RWPE2 (cell line): ENCODE measurements at regions not wholly inside any gene's neighbourhood (a gene's known extent, or its start where the extent isn't known, plus 50 kb on each side); places are given as distances from the start of the nearest gene placed in this dataset.

Experiments
- ATAC-seq: fragments of 200-7000 bp; cut with Tn5 transposase; 3 replicates; pipeline ENCODE4 v1.9.1; 2021; ENCODE audit warnings: low read depth
- DNase-seq: peaks from one replicate; pipeline ENCODE4 v3.0.0-alpha.2; 2020; ENCODE audit warnings: low spot score
- H3K27ac ChIP-seq: fragments of 450-650 bp; 2 replicates; pipeline ENCODE4 v1.5.1; 2017; ENCODE audit warnings: mild to moderate bottlenecking; ENCODE audit not compliant: poor library complexity, severe bottlenecking
- H3K27me3 ChIP-seq: fragments of 250-450 bp; sonication (Bioruptor Pico); 2 replicates; pipeline ENCODE4 v1.5.1; 2021; ENCODE audit warnings: mild to moderate bottlenecking, moderate library complexity; ENCODE audit not compliant: insufficient read depth, poor library complexity, severe bottlenecking
- H3K36me3 ChIP-seq: fragments of 250-450 bp; sonication (Bioruptor Pico); 2 replicates; pipeline ENCODE4 v1.5.1; 2020; ENCODE audit warnings: low read depth, mild to moderate bottlenecking, moderate library complexity
- H3K4me1 ChIP-seq: fragments of 250-450 bp; sonication (Bioruptor Pico); 2 replicates; pipeline ENCODE4 v1.5.1; 2021; ENCODE audit warnings: mild to moderate bottlenecking, moderate library complexity; ENCODE audit not compliant: insufficient read depth, poor library complexity, severe bottlenecking
- H3K4me3 ChIP-seq: fragments of 250-450 bp; sonication (Bioruptor Pico); 2 replicates; pipeline ENCODE4 v1.5.1; 2021; ENCODE audit warnings: mild to moderate bottlenecking, moderate library complexity; ENCODE audit not compliant: severe bottlenecking
- H3K9me3 ChIP-seq: fragments of 250-450 bp; sonication (Bioruptor Pico); 2 replicates; pipeline ENCODE4 v1.5.1; 2021; ENCODE audit warnings: mild to moderate bottlenecking, moderate library complexity; ENCODE audit not compliant: severe bottlenecking
- TF ChIP-seq, protein P1 (sequence below): fragments of 450-650 bp; IDR thresholded peaks from one replicate; pipeline ENCODE4 v1.5.1; 2017; ENCODE audit warnings: mild to moderate bottlenecking, moderate library complexity; ENCODE audit not compliant: poor library complexity, severe bottlenecking

DNA sequence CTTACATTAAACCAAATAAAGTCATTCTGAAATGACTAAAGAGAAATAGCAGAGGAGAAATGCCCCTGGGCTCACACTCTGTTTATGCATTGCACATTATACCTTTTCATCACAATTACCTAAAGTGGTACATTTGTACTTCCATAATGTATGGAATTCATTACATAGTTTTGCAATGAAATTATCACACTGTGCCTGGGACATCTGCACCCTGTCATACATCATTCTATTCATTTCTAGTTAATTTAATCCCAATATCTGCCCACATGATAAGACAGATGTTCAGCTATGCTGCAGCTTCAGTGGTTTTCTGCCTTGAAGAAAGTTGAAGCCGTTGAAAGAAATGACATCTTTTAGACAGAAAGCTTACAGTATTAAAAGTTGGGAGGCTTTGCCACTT, 580.0 kb downstream of the SOX6 start:
- ATAC-seq (no peak), DNase-seq (no peak)
- TF ChIP-seq, protein P1, sequence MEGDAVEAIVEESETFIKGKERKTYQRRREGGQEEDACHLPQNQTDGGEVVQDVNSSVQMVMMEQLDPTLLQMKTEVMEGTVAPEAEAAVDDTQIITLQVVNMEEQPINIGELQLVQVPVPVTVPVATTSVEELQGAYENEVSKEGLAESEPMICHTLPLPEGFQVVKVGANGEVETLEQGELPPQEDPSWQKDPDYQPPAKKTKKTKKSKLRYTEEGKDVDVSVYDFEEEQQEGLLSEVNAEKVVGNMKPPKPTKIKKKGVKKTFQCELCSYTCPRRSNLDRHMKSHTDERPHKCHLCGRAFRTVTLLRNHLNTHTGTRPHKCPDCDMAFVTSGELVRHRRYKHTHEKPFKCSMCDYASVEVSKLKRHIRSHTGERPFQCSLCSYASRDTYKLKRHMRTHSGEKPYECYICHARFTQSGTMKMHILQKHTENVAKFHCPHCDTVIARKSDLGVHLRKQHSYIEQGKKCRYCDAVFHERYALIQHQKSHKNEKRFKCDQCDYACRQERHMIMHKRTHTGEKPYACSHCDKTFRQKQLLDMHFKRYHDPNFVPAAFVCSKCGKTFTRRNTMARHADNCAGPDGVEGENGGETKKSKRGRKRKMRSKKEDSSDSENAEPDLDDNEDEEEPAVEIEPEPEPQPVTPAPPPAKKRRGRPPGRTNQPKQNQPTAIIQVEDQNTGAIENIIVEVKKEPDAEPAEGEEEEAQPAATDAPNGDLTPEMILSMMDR, result no peak
- Histone ChIP-seq H3K36me3 (no peaks in the 10 kb centered on the region), H3K4me3 (no peak overlapping the region), H3K27ac (no peak overlapping the region), H3K4me1 (no peaks in the 10 kb centered on the region), H3K9me3 (no peaks in the 10 kb centered on the region), H3K27me3 (no peaks in the 10 kb centered on the region)

DNA sequence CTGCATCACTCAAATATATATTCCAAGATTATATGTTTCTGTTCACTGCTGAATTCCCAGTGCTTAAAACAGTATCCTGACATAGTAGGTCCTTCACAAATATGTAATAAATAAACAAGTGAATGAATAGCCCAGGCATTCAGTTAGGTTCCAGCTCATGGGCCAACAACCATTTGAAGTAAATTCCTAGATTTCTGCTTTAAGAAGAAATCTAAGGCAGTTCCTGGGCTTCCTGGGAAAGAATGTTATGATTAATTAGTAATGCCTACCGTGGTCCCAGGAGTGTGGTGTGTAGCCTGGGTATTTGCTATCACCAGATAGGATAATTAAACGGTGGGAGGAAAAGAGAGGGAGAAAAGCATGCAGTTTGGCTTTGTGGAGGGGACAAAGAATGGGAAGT, 576.8 kb downstream of the SOX6 start:
- DNase-seq, result no peak
- H3K27me3 ChIP-seq, result no peaks in the 10 kb centered on the region
- H3K9me3 ChIP-seq, result no peaks in the 10 kb centered on the region
- H3K27ac ChIP-seq, result no peak overlapping the region
- no peak for ATAC-seq
- H3K36me3 ChIP-seq, result no peaks in the 10 kb centered on the region
- TF ChIP-seq, protein P1, result no peak
- H3K4me3 ChIP-seq, result no peak overlapping the region
- H3K4me1 ChIP-seq, result peaks cover 2% of the 10 kb centered on the region

DNA sequence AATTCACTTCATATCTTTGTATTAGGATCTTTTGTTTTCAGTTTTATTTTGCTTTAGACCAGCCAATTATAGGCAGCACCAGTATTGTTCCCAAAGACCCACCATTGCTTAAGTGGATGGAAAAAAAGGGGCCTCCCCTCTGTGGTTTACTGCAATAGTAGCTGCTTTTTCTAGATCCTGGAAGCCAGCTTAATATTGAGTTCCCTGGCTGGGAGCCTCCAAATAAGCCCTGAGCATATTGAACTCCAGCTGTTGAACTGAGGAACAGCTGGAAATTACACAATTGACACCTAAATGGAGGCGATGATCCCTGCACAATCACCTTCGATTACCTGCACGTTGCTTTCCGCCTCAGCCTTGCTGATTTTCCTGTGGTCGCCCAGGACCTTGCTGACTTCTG, 576.0 kb downstream of the SOX6 start:
- TF ChIP-seq, protein P1, result no peak
- no peaks in the 10 kb centered on the region for H3K9me3 ChIP-seq
- DNase-seq, result no peak
- no peaks in the 10 kb centered on the region for H3K36me3 ChIP-seq
- peaks cover 2% of the 10 kb centered on the region for H3K4me1 ChIP-seq
- no peaks in the 10 kb centered on the region for H3K27me3 ChIP-seq
- no peak overlapping the region for H3K27ac ChIP-seq
- ATAC-seq, result no peak
- H3K4me3 ChIP-seq, result no peak overlapping the region

DNA sequence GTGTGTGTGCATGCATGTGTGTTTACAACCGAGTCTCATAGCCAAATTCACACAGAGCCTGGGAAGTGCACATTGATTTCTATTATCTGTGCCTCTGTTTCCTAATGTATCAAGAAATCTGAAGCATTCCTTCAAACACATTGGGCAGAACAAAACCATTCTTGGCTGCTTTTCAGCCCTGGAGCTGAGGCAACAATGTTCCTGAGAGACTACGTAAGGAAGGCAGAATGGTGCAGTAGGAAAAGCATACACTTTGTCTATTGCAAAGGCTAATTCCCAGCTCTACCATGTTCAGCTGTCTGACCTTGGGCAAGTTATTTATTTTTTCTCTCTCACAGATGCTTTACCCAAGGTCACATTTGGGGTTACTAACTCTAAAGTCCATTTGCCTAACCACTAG, 575.5 kb downstream of the SOX6 start:
- Histone ChIP-seq H3K4me1 (peaks cover 2% of the 10 kb centered on the region), H3K9me3 (no peaks in the 10 kb centered on the region), H3K27ac (no peak overlapping the region), H3K36me3 (no peaks in the 10 kb centered on the region), H3K4me3 (no peak overlapping the region), H3K27me3 (no peaks in the 10 kb centered on the region)
- DNase-seq, result no peak
- no peak for ATAC-seq
- TF ChIP-seq, protein P1, result no peak

DNA sequence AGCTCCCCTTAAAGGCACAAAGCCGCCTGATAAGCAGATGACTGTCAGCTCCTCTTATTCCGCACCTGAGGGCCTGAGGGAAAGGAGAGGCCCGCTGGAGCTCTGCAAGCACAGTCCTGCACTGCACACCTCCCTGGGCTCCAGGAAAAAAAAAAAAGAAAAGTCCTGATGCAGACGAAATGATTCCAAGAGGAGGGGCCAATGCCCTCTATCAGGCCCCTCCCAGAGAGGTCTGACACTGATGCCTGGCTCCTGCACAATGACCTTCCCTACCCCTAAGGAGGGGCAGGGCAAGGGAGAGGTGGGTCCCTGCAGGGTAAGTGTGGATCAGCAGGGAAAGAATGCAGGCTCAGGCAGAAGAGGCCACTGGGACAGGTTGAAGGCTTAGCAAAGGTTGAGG, 572.7 kb downstream of the SOX6 start:
- TF ChIP-seq, protein P1, result no peak
- ATAC-seq (peak; percentile 73), DNase-seq (no peak)
- no peak overlapping the region for H3K4me3 ChIP-seq
- H3K27me3 ChIP-seq, result no peaks in the 10 kb centered on the region
- H3K4me1 ChIP-seq, result peaks cover 2% of the 10 kb centered on the region
- no peaks in the 10 kb centered on the region for H3K36me3 ChIP-seq
- no peaks in the 10 kb centered on the region for H3K9me3 ChIP-seq
- H3K27ac ChIP-seq, result no peak overlapping the region
